SJCRH30 (cell line): ENCODE measurements at regions not wholly inside any gene's neighbourhood (a gene's known extent, or its start where the extent isn't known, plus 50 kb on each side); places are given as distances from the start of the nearest gene placed in this dataset.
A peak's percentile ranks its signal among the peaks of the same experiment; 100 is the strongest.
"Not testable (repeated sequence)": the region's sequence is repeated elsewhere in the genome, so short reads cannot be mapped to it uniquely, and the experiment has no call there.

ENCODE experiments used
- DNase-seq, 2 experiments: peaks; one replicate each; pipeline ENCODE4 v3.0.0-alpha.2; 2015 to 2020
- H3K27ac ChIP-seq: fragments of 250-450 bp; sonication (Bioruptor Pico); 2 replicates; pipeline ENCODE4 v1.5.1; 2020; ENCODE audit warnings: mild to moderate bottlenecking, moderate library complexity
- H3K27me3 ChIP-seq: fragments of 250-450 bp; sonication (Bioruptor Pico); 2 replicates; pipeline ENCODE4 v1.5.1; 2020; ENCODE audit warnings: mild to moderate bottlenecking, moderate library complexity
- H3K36me3 ChIP-seq: fragments of 250-450 bp; sonication (Bioruptor Pico); 2 replicates; pipeline ENCODE4 v1.5.1; 2020; ENCODE audit warnings: mild to moderate bottlenecking, moderate library complexity
- H3K4me1 ChIP-seq: fragments of 250-450 bp; sonication (Bioruptor Pico); 2 replicates; pipeline ENCODE4 v1.5.1; 2020; ENCODE audit warnings: mild to moderate bottlenecking, moderate library complexity
- H3K4me3 ChIP-seq: fragments of 250-450 bp; sonication (Bioruptor Pico); 2 replicates; pipeline ENCODE4 v1.5.1; 2020; ENCODE audit warnings: mild to moderate bottlenecking, moderate library complexity
- H3K9me3 ChIP-seq: fragments of 250-450 bp; sonication (Bioruptor Pico); replicated peaks from 2 replicates; pipeline ENCODE4 v1.5.1; 2020; ENCODE audit warnings: mild to moderate bottlenecking, moderate library complexity

DNA sequence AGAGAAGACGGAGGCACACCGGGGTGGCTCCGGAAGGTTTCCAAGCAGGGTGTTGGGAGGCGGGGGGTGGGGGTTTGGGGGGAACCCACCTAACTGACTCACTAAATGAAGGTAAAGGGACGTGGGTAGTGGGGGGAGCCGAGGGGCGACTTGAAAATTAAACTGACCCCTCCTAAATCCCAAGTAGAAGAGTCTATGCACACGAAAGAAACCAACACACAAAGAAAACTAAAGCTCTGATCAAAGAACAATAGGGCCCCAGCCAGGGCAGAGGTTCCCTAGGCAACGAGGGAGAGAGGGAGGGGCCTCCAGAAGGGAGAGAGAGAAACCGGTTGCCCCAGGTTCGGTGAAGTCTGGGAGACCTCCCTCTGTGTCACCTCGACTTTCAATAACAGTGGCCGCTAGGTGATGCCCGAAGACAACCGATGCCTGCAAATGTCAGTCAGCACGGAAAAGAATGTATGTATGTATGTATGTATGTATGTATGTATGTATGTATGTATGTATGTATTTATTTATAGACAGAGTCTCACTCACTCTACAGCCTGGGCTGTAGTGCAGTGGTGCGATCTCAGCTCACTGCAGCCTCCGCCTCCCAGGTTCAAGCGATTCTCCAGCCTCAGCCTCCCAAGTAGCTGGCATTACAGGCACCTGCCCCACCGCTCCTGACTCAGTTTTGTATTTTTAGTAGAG lies 106.7 kb upstream of the ANKRD30BL start:
- peak in 1 of 2 experiments; percentile 14 for DNase-seq
- H3K9me3 ChIP-seq, H3K27me3 ChIP-seq, H3K4me3 ChIP-seq, H3K4me1 ChIP-seq, H3K36me3 ChIP-seq, H3K27ac ChIP-seq: not testable (repeated sequence)

DNA sequence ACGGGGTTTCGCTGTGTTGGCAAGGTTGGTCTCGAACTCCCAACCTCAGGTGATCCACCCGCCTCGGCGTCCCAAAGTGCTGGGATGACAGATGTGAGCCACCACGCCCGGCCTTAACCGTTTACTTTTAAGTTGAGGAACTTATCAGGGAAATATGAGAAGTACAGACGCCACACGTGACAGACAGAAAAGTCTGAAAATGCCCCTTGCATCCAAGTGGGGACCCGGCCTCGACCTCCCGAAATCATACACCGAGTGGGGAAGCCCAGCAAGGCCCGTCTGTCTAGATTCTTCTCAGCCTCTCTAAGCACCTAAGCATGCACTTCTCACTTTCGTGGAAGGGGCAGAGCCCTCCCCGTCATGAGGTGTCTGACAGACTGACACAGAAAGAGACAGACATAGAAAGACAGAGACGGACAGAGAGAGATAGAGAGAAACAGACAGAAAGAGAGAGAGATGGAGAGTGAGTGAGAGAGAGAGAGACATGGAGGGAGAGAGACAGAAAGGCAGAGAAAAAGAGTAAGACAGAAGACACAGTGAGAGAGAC lies 107.3 kb upstream of the ANKRD30BL start:
- Histone ChIP-seq H3K4me3 (no peak overlapping the region), H3K9me3 (no peaks in the 10 kb centered on the region), H3K36me3 (no peaks in the 10 kb centered on the region), H3K4me1 (no peaks in the 10 kb centered on the region), H3K27me3 (no peaks in the 10 kb centered on the region), H3K27ac (no peak overlapping the region)
- DNase-seq = no peak

DNA sequence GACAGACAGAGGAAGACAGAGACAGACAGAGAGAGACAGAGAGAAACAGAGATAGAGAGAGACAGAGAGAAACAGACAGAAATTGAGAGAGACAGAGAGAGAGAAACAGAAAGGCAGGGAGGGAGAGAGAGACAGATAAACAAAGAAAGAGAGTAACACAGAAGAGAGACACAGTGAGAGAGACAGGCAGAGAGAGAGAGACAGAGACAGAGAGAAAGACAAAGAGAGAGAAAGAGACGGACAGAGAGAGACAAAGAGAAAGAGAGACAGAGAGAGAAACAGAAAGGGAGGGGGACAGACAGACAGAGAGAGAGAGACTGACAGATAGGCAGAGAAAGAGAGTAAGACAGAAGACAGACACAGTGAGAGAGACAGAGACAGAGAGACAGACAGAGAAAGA lies 108.5 kb upstream of the ANKRD30BL start:
- Histone ChIP-seq H3K4me1 (no peaks in the 10 kb centered on the region), H3K4me3 (no peak overlapping the region), H3K36me3 (no peaks in the 10 kb centered on the region), H3K9me3 (no peaks in the 10 kb centered on the region), H3K27me3 (no peaks in the 10 kb centered on the region), H3K27ac (no peak overlapping the region)
- DNase-seq = no peak

DNA sequence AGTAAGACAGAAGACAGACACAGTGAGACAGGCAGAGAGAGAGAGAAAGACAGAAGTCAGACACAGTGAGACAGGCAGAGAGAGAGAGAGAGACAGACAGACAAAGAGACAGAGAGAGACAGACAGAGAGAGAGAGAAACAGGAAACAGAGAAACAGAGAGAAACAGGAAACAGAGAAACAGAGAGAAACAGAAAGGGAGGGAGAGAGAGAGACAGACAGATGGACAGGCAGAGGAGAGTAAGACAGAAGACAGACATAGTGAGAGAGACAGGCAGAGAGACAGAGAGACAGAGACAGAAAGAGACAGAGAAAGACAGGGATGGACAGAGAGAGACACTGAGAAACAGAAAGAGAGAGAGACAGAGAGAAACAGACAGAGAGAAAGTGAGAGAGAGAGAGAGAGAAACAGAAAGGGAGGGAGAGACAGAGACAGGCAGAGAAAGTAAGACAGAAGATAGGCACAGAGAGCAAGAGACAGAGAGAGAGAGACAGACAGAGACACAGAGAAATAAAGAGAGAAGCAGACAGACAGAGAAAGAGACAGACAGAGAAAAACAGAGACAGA lies 109.3 kb upstream of the ANKRD30BL start:
- no peaks in the 10 kb centered on the region for H3K27me3 ChIP-seq
- H3K4me1 ChIP-seq = no peaks in the 10 kb centered on the region
- H3K9me3 ChIP-seq = no peaks in the 10 kb centered on the region
- H3K4me3 ChIP-seq = no peak overlapping the region
- no peak for DNase-seq
- no peak overlapping the region for H3K27ac ChIP-seq
- H3K36me3 ChIP-seq = no peaks in the 10 kb centered on the region

DNA sequence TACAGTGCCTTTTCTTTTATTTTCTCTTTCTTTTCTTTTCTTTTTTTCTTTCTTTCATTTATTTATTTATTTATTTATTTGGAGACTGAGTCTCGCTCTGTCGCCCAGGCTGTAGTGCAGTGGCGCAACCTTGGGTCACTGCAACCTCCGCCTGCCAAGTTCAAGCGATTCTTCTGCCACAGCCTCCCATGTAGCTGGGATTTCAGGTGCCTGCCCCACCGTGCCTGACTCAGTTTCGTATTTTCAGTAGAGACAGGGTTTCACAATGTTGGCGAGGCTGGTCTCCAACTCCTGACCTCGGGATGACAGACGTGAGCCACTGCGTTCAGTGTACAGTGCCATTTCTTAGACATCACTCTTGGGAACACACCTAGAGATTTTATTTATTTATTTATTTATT lies 110.0 kb upstream of the ANKRD30BL start:
- not testable (repeated sequence) for H3K9me3 ChIP-seq, H3K27me3 ChIP-seq, H3K36me3 ChIP-seq, H3K4me3 ChIP-seq, DNase-seq, H3K4me1 ChIP-seq, H3K27ac ChIP-seq

DNA sequence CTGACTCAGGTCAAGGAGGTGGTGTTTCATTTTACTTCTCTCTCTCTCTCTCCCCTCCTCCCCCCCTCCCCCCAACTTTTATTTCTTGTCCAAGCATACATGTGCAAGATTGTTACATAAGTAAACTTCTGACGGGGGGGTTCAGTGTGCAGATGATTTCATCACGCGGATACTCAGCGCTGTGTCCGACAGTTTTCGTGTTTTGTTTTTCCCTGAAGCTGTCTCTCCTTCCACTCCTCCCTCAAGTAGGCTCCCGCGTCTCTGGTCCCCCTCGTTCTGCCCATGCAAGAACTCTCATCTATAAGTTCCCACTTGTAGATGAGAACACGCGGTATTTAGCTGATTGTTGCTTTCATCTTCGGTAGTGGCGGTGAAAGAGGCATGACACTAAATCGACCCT lies 111.0 kb upstream of the ANKRD30BL start:
- Histone ChIP-seq H3K4me3 (no peak overlapping the region), H3K27ac (no peak overlapping the region), H3K36me3 (no peaks in the 10 kb centered on the region), H3K9me3 (no peaks in the 10 kb centered on the region), H3K27me3 (no peaks in the 10 kb centered on the region), H3K4me1 (no peaks in the 10 kb centered on the region)
- no peak for DNase-seq

DNA sequence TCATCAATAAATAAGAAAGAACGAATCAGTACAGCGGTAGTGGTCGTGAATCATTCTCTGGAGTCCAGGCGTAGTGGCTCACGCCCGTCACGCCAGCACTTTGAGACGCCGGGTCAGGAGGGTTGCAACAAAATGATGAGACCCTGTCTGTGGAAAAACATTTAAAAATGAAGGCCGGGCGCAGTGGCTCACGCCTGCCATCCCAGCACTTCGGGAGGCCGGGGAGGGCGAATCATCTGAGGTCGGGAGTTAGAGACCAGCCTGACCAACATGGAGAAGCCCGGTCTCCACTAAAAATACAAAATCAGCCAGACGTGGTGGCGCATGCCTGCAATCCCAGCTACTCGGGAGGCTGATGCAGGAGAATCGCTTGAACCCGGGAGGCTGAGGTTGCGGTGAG lies 111.8 kb upstream of the ANKRD30BL start:
- not testable (repeated sequence) for H3K27me3 ChIP-seq, H3K36me3 ChIP-seq, DNase-seq, H3K4me3 ChIP-seq, H3K9me3 ChIP-seq, H3K4me1 ChIP-seq, H3K27ac ChIP-seq

DNA sequence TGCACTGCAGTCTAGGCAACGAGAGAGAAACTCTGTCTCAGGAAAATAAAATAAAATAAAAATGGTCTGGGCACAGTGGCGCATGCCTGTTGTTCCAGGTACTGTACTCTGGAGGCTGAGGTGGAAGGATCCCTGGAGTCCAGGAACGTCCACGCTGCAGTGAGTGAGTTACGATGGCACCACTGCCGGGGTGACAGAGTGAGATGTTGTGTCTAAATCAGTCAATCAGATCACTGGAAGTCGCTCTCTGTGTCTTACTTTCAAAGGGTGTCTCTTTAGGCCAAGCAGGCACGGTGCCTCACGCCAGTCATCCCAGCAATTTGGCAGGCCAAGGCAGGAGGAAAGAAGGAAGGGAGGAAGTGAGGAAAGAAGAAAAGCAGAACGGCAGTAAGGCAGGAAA lies 112.2 kb upstream of the ANKRD30BL start:
- Histone ChIP-seq H3K27me3 (no peaks in the 10 kb centered on the region), H3K36me3 (no peaks in the 10 kb centered on the region), H3K9me3 (no peaks in the 10 kb centered on the region), H3K27ac (no peak overlapping the region), H3K4me3 (no peak overlapping the region), H3K4me1 (no peaks in the 10 kb centered on the region)
- DNase-seq = no peak

DNA sequence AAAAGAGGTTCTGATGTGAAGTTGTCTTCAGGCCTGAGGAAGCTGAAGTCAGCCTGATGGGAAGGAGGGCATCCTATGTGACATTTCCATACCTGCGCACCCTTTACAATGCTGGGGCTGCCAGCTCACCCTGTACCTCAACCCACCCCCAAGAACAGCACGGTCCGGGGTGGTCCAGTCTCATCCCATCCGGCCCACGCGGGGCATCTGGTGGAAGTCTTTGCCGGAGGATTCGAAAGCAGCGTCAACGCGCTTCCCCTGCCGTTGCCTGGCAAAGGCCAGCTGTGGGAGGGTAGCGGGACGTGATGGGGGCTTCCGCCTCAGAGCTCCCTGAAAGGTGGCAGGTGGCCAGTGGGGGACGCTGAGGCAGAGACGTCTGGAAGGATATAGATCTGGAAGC lies 113.6 kb upstream of the ANKRD30BL start:
- Histone ChIP-seq H3K4me3 (no peak overlapping the region), H3K36me3 (no peaks in the 10 kb centered on the region)
- no peak for DNase-seq

DNA sequence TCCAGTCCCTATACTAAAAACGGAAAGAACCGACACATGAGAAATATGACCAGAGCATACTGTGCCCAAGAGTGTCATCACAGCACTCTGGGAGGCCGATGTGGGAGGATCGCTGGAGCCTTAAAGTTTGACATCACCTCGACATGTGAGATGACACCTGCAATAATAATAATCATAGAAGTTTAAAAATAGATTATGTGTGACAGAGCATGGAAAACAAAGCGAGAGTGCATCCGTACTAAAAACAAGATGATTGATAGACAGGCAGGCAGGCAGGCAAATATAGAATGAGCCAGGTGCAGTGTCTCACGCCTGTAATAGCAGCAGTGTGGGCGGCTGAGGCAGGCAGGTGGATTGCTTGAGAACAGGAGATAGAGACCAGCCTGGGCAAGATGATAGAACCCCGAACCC lies 114.8 kb upstream of the ANKRD30BL start:
- H3K27me3 ChIP-seq = no peaks in the 10 kb centered on the region
- no peaks in the 10 kb centered on the region for H3K36me3 ChIP-seq
- no peak for DNase-seq
- no peaks in the 10 kb centered on the region for H3K9me3 ChIP-seq
- no peak overlapping the region for H3K4me3 ChIP-seq
- H3K4me1 ChIP-seq = no peaks in the 10 kb centered on the region
- no peak overlapping the region for H3K27ac ChIP-seq

More for the DNA sequence above, 113.6 kb upstream of the ANKRD30BL start:
- H3K27me3 ChIP-seq = no peaks in the 10 kb centered on the region
- no peaks in the 10 kb centered on the region for H3K9me3 ChIP-seq
- H3K27ac ChIP-seq = no peak overlapping the region
- H3K4me1 ChIP-seq = no peaks in the 10 kb centered on the region

DNA sequence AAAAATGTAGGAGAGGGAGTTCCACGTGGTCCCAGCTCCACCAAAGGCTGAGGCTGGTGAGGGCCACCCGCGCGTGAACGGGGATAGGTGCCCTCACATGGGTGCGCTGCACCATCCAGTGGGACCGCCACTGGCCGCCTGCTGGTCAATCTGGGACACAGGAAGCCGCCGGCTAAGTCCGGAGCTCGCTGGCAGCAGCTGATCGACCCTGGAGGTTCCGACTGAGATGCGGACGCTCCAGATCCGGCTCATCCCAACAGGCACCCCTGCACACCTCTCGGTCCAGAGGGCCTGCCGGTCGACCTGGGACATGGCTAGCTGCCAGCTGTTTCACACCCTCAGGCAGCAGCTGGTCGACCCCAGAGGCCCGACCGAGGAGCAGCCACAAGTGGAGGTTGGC lies 116.5 kb upstream of the ANKRD30BL start:
- DNase-seq = no peak
- Histone ChIP-seq H3K9me3 (no peaks in the 10 kb centered on the region), H3K27me3 (no peaks in the 10 kb centered on the region), H3K4me1 (no peaks in the 10 kb centered on the region), H3K27ac (no peak overlapping the region), H3K4me3 (no peak overlapping the region), H3K36me3 (no peaks in the 10 kb centered on the region)

DNA sequence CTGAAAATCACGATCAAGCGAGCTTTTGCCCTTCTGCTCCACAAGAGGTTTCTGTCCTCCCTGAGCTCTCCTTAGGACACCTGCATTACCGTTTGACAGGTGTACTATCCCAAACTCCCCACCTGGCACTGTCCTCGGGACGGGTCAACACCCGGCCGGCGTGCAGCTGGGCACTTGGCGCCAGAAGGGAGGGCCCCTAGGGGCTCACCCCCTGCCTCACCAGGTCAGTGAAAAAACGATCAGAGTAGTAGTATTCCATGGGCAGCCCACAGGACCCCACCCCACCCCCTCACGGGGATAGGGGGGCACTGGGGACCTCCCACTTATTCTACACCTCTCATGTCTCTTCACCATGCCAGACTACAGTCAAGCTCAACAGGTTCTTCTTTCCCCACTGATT lies 117.6 kb upstream of the ANKRD30BL start:
- Histone ChIP-seq H3K4me1 (no peaks in the 10 kb centered on the region), H3K27me3 (no peaks in the 10 kb centered on the region), H3K27ac (no peak overlapping the region), H3K4me3 (no peak overlapping the region), H3K9me3 (no peaks in the 10 kb centered on the region), H3K36me3 (no peaks in the 10 kb centered on the region)
- DNase-seq = no peak

DNA sequence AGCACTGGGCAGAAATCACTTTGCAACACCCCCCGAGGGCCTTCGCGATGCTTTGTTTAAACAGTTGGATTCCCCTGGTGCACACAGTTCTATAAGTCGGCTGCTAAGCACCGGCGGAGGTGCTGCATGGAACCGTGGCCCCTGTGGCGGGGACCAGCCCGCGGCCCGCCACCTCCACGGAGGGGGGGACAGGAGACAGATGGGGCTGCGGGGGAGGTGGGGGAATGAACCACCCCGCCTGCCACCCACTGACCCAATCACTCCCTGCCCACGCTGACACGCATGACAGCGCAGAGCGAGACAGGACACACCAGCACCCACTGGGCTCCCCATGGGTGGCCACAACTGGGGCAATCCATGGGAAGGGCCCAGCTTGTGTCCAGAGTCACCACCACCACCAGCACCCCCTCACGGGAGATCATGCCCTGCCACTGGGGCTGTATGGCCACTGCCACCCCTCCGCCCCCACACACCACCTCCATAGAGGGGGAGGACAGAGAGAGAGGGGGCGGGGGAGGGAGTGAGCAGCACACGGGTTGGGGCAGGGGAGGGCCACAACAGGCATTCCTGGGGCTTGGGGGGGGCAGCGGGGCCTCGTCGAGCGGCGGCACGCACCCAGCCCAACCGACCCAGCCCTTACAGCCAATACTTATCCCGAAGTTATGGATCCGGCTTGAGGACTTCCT lies 118.3 kb upstream of the ANKRD30BL start:
- no peak overlapping the region for H3K27ac ChIP-seq
- H3K4me1 ChIP-seq = no peaks in the 10 kb centered on the region
- no peaks in the 10 kb centered on the region for H3K36me3 ChIP-seq
- DNase-seq = no peak
- H3K9me3 ChIP-seq = no peaks in the 10 kb centered on the region
- no peaks in the 10 kb centered on the region for H3K27me3 ChIP-seq
- H3K4me3 ChIP-seq = no peak overlapping the region

DNA sequence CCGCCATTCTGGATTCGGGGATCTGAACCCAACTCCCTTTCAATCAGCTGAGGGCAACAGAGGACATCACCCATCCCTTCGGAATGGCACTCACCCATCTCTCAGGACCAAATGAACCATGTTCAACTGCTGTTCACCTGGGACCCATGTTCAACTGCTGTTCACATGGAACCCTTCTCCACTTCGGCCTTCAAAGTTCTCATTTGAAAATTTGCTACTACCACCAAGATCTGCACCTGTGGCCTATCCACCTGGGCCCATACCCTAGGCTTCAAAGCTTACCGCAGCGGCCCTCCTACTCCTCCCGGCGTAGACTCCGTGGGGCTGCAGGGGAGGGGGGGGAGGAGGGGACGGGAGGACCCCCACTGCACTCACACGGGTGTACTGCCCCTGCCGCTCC lies 119.2 kb upstream of the ANKRD30BL start:
- Histone ChIP-seq H3K9me3 (no peaks in the 10 kb centered on the region), H3K36me3 (no peaks in the 10 kb centered on the region), H3K27ac (no peak overlapping the region), H3K4me3 (no peak overlapping the region), H3K27me3 (no peaks in the 10 kb centered on the region), H3K4me1 (no peaks in the 10 kb centered on the region)
- no peak for DNase-seq

DNA sequence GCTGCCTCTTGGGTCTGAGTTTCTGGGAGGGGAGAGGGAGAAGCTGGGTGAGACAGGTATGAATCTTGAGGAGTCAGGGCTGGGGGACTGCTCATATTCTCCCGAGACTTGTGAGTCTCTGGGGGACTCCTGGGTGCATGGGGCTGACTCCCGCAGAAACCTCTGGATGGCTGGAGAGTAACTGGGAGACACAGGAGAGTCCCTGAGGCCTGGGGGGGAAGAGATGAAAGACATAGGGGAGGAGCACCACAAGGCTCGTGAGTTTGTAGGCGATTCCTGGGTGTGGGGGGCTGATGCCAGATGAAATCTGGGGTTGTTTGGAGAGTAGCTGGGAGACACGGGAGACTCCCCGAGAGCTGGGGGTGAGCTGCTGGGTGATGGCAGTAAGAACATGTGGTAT lies 120.4 kb upstream of the ANKRD30BL start:
- H3K27ac ChIP-seq, H3K27me3 ChIP-seq, H3K9me3 ChIP-seq, DNase-seq, H3K36me3 ChIP-seq, H3K4me3 ChIP-seq, H3K4me1 ChIP-seq: not testable (repeated sequence)
